GM21515 (cell line): ENCODE measurements at regions not wholly inside any gene's neighbourhood (a gene's known extent, or its start where the extent isn't known, plus 50 kb on each side); places are given as distances from the start of the nearest gene placed in this dataset.
"Not testable (repeated sequence)": the region's sequence is repeated elsewhere in the genome, so short reads cannot be mapped to it uniquely, and the experiment has no call there.

Experiments
- ATAC-seq: cut with Tn5 transposase; IDR thresholded peaks from one replicate; pipeline ENCODE4 v1.9.1; 2021; ENCODE audit not compliant: unreplicated experiment

GRCh38 chr13:85610024-85610423, 189.2 kb downstream of the SLITRK6 start:
- no peak for ATAC-seq

DNA sequence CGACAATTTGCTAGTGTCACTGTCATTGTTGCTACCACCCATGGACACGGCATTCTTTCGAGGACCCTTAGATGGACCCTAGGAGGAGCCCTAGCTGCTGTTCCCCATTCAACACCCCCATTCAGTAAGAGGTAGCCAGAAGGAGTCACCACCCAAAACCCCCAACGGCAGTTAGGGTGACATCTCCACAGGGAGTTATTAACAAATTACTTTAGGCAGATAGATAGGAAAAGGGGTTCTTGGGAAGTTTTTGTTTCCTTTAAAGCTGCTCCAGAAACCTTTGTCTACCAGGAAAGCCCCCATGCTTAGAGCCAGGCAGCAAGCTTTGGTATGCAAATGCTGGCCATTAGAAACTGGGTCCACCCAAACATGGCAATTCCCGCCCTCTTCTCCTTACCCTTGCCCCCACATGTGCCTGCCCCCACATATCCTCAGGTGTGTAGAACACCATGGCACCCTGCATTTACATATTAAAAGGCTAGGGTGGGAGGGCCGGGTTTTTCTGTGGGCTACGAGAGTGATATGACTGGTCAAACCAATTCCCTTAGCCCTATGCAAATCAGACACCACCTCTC, 190.9 kb downstream of the SLITRK6 start:
- ATAC-seq: no peak

GRCh38 chr13:85603735-85604134, 195.5 kb downstream of the SLITRK6 start:
- ATAC-seq: no peak

- no peak for ATAC-seq
Measured at GRCh38 chr13:85601526-85601925, 197.7 kb downstream of the SLITRK6 start.

DNA sequence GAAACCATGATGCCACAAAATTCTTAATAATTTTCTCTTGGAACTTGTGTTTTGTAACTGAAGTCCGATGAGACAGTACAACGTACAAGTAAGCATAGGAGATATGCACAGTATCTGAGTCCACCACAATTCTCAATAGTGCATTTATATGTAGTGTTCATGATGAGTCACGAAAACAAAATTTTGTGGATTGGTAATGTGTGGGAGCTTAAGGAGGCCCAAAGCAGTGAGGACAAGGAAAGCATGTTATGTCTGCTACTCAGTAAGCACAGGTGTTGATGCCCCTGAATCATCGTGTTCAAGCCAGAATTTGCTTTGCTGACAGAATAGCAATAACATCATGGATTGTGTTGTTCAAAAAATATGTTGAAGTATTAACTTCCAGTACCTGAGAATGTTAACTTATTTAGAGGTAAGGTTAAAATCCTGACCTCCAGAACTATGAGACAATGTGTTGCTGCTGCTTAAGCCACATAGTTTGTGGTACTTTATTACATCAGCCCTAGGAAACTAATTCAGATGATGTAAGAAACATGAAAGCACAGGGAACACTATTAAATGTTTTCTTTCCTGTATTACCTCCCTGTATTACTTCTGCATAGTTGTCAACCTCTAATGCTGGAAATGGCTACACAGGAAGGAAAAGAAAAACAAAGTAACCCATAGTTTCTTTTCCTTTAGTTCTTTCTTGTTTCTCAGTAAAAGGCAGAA, 201.3 kb downstream of the SLITRK6 start:
- no peak for ATAC-seq

- ATAC-seq: no peak
Measured at GRCh38 chr13:85592211-85592610, 207.0 kb downstream of the SLITRK6 start.

DNA sequence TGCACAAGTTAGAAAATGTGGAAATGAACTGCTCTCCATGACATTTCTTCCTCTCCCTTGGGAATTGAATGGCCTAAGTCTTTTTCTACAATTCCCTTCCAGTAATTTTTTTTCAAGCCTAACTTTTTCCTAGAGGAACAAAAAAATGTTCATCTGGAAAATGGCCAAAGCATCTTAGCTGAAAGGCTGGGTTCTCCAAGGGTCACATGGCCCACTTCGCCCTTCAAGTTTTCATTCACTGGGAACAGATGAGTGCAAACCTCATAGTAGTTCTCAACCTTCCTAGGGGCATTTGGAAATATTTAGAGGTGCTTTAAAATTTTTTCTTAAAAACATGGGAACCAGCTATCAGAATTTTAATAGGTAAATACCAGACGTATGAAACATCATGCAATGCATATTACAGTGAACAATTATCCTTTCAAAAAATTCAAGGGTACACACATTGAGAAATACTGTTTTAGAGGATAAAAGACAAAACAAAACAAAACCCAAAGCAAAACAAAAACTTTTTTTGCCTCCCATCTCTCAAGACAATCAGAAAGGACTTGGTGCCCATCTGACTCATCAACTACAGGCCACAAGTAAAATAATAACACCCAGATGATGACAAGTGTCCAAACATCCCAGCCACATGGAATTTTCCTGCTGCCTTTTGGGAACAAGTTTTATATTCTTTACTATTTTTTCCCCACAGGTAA, 208.8 kb downstream of the SLITRK6 start:
- no peak for ATAC-seq

DNA sequence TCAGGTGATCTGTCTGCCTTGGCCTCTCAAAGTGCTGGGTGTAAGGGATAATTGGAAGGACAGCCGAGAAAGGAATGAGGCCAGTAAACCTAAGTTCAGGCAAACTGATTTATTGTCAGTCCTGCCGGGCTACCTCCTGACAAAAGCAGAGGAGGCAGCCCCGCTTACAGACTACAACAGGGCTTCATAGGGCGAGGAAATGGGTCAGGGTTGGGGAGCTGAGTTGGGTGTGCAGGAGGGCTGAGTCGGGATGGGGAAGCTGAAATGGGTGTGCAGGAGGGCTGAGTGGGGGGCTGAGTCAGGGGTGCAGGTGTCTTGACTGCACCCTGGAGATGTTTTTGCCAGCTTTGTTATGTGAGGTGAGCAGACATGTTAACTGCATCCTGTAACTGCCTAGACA, 210.2 kb downstream of the SLITRK6 start:
- no peak for ATAC-seq

GRCh38 chr13:85588359-85588758, 210.9 kb downstream of the SLITRK6 start:
- no peak for ATAC-seq

GRCh38 chr13:85586856-85587255, 212.4 kb downstream of the SLITRK6 start:
- ATAC-seq: no peak

DNA sequence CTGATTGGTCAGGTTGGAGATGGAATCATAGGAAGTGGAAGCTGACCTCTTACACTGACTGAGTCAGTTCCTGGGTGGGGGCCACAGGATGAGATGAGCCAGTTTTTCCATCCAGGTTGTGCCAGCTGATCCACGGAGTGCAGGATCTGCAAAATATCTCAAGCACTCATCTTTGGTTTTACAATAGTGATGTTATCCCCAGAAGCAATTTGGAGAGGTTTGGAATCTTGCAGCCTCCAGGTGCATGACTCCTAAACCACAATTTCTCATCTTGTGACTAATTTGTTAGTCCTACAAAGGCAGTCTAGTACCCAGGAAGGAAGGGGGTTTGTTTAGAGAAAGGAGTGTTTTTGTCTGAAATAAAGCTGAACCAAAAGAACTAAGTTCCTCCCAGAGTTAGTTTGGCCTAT, 212.8 kb downstream of the SLITRK6 start:
- no peak for ATAC-seq

- no peak for ATAC-seq
Measured at GRCh38 chr13:85582890-85583289, 216.3 kb downstream of the SLITRK6 start.

DNA sequence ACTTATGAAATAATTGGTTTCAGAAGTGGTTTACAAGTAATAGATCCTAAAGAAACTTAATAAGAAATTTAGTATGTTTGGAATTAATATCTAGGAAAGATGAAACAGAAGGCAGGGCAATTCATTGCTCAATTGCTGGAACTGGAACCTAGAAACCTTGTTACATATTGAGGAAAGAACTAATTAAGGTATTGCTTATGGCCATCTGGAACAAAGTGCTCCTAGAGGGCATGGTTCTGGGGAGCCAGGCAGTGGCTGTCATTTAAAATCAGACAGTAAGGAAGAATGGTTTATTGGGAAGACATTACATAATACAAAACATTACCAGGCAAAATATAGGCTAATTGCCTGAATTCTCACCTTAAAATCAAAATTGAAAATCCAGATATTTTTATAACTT, 224.1 kb downstream of the SLITRK6 start:
- no peak for ATAC-seq

- ATAC-seq: no peak
Measured at GRCh38 chr13:85567909-85568308, 231.3 kb downstream of the SLITRK6 start.

GRCh38 chr13:85565652-85566051, 233.6 kb downstream of the SLITRK6 start:
- ATAC-seq: no peak

DNA sequence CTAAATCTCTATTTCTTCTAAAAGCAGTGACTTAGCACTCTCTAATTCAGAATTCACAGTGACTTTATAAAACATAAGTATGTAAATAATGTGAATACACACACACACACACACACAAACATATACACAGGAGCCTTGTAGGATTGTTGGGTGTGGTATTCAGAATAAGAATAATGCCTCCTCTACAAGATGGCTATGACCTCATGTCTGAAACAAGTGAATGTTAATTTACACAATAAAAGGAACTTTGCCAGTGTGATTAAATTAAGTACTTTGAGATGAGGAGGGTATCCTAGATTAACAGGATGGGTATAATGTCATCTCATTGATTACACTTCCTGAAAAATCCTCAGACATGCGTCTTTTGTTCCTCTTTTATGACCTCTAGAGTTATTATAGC, 234.6 kb downstream of the SLITRK6 start:
- ATAC-seq: no peak

DNA sequence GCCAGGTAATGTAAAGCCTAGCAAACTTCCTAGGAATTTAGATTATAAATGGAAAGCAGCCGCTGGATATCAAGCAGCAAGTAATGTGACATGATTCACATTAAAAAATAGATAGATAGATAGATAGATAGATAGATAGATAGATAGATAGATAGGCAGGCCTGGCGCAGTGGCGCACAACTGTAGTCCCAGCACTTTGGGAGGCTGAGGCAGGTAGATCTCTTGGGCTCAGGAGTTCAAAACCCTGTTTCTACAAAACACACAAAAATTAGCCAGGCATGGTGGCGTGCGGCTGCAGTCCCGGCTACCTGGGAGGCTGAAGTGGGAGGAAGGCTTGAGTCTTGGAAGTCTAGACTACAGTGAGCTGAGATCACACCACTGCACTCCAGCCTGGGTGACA, 236.9 kb downstream of the SLITRK6 start:
- ATAC-seq: no peak

DNA sequence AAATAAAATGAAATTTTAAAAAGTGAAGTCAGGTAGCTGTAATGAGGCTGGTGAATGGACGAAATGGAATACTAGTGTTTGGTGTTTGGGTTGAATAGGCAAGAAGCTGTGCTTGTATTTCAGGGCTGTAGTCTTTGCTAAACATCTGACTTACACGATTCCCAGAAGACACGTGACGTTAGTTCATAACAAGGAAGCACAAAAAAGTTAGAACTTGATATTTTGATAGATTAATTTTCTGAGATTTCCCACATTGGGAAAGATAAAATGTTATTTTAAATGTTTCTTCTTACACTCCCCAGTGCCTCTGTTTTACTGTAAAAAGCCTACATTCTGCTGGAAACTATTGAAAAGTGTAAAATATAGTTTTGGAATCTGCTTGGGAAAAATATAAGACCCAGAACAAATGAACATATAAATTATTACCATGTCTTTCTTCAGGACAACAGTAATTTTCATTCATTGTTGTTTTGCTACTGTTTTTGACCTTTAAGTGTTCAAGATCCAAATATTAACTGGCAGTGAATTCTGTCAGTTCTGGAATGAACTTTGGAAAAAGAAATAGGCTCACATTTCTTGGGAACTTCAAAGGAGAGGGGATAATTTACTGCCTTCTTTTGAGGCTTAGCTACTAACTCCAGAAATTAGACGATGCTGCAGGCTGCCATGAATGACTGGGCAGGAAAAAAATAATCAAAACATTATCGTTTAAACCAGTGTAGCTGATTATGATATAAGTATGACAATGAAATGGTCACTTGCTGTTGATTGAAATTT, 241.3 kb downstream of the SLITRK6 start:
- ATAC-seq: no peak

- ATAC-seq: no peak
Measured at GRCh38 chr13:85551012-85551411, 248.2 kb downstream of the SLITRK6 start.

- ATAC-seq: no peak
Measured at GRCh38 chr13:85549819-85550218, 249.4 kb downstream of the SLITRK6 start.

- ATAC-seq: not testable (repeated sequence)
Measured at GRCh38 chr13:85548845-85549244, 250.4 kb downstream of the SLITRK6 start.

DNA sequence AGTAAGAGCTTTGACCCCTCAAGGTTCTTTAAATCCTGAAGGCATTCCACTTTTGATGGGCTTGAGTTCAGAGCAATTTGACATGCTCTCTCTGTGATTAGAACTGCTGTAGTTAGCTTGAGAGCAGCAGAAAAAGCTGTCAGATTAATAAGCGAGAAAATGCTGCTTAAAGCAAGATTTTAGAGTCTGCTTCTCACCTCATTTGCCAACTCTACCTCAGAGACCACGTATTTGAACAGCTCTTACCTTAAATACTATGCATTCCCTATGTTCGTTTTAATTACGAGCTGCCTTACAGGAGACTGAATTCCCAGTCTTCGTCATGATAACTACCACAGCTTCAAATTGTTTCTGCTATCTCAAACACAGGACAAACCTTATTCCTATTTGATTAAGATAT, 253.4 kb downstream of the SLITRK6 start:
- ATAC-seq: no peak
